ENCODE measurements at regions not wholly inside any gene's neighbourhood (a gene's known extent, or its start where the extent isn't known, plus 50 kb on each side); places are given as distances from the start of the nearest gene placed in this dataset.

DNA sequence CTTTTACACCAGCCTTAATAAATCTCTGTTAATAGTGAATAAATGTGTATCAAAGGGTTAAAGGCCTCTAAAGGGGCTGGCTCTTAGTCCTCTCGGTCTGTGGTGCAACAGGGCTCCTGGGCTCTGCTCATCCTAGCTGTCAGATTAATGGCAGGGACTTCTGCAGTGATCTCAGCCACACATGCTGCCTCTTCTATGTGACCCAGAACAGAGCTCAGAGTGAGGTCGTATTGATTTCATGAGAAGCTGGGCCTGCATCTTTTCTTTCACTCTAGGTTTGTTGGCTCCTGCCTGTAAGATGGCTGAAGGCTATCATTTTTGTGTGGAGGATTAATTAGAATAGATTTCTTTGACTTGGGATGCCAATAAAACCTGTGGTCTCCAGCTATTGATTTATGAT lies 165.0 kb upstream of the GLRA1 start:
- intact Hi-C loops (cut with DNase I), result no loop called here
- TF ChIP-seq, protein P1, sequence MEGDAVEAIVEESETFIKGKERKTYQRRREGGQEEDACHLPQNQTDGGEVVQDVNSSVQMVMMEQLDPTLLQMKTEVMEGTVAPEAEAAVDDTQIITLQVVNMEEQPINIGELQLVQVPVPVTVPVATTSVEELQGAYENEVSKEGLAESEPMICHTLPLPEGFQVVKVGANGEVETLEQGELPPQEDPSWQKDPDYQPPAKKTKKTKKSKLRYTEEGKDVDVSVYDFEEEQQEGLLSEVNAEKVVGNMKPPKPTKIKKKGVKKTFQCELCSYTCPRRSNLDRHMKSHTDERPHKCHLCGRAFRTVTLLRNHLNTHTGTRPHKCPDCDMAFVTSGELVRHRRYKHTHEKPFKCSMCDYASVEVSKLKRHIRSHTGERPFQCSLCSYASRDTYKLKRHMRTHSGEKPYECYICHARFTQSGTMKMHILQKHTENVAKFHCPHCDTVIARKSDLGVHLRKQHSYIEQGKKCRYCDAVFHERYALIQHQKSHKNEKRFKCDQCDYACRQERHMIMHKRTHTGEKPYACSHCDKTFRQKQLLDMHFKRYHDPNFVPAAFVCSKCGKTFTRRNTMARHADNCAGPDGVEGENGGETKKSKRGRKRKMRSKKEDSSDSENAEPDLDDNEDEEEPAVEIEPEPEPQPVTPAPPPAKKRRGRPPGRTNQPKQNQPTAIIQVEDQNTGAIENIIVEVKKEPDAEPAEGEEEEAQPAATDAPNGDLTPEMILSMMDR (IDR thresholded peaks at IDR 0.05), result no peak
- no peak for TF ChIP-seq POLR2A (IDR thresholded peaks at IDR 0.05)
- H3K27me3 ChIP-seq, result no peaks in the 10 kb centered on the region
- H3K27ac ChIP-seq, result no peak overlapping the region
- DNase-seq, result no peak
- 52 to 72% (median 55%) methylated on average over 2 of the region's 2 CpGs for WGBS, 4 donors
- no peaks in the 10 kb centered on the region for H3K4me1 ChIP-seq (replicated peaks in 1 of 2)
- no peaks in the 10 kb centered on the region for H3K9me3 ChIP-seq (replicated peaks in 1 of 3)
- H3K4me3 ChIP-seq, result no peak overlapping the region
- H3K36me3 ChIP-seq (replicated peaks in 1 of 2), result no peaks in the 10 kb centered on the region

DNA sequence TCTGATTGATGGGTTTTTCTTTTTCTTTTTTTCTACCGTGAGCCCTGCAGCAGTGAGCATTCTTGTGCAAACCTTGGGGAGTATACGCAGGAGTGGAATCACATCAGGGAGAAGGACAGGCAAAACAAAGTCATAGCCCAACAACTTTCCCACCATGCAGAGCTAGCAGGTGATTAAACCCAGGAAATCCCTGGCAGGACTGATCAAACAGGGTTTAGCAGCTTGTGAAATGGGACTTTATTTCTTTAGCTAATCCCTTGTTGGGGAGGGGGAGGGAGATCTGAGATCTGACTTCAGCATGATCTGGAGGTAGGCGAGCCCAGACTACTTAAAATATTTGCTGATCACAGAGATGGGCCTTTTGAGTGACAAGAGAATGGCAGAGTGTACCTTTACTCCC lies 162.0 kb upstream of the GLRA1 start:
- intact Hi-C loops (cut with DNase I), result no loop called here
- Histone ChIP-seq H3K27ac (no peak overlapping the region), H3K4me3 (no peak overlapping the region), H3K9me3 (replicated peaks in 1 of 3) (no peaks in the 10 kb centered on the region), H3K36me3 (replicated peaks in 1 of 2) (no peaks in the 10 kb centered on the region), H3K27me3 (no peaks in the 10 kb centered on the region), H3K4me1 (replicated peaks in 1 of 2) (no peaks in the 10 kb centered on the region)
- no peak for DNase-seq
- WGBS, 4 donors, result 52 to 68% (median 62%) methylated on average over 3 of the region's 3 CpGs
- TF ChIP-seq, protein P1 (IDR thresholded peaks at IDR 0.05), result no peak
- TF ChIP-seq POLR2A (IDR thresholded peaks at IDR 0.05), result no peak

DNA sequence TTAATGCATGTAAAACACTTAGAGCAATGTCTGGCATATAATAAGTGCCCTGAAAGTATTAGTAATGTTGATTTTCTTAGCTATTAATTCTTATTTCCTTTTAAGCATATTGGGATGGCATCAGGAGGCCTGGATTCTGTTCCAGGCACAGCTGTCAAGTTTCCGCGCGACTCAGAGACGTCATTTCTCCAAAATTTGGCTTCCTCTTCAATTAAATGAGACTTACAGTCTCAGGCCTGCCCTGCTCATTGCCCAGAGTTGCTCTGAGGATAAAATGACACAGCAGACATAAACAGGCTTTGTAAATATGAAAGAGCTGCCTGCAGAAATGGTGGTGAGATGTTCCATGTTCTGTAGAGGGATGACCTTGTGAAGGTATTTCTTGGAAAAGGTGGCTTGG lies 159.8 kb upstream of the GLRA1 start:
- no peaks in the 10 kb centered on the region for H3K36me3 ChIP-seq (replicated peaks in 1 of 2)
- H3K4me3 ChIP-seq, result no peak overlapping the region
- no peaks in the 10 kb centered on the region for H3K27me3 ChIP-seq
- intact Hi-C loops (cut with DNase I), result no loop called here
- 83 to 87% (median 85%) methylated on average over 4 of the region's 4 CpGs for WGBS, 4 donors
- no peaks in the 10 kb centered on the region for H3K9me3 ChIP-seq (replicated peaks in 1 of 3)
- H3K4me1 ChIP-seq (replicated peaks in 1 of 2), result no peaks in the 10 kb centered on the region
- no peak for TF ChIP-seq POLR2A (IDR thresholded peaks at IDR 0.05)
- TF ChIP-seq, protein P1 (IDR thresholded peaks at IDR 0.05), result no peak
- no peak overlapping the region for H3K27ac ChIP-seq
- DNase-seq, result no peak

DNA sequence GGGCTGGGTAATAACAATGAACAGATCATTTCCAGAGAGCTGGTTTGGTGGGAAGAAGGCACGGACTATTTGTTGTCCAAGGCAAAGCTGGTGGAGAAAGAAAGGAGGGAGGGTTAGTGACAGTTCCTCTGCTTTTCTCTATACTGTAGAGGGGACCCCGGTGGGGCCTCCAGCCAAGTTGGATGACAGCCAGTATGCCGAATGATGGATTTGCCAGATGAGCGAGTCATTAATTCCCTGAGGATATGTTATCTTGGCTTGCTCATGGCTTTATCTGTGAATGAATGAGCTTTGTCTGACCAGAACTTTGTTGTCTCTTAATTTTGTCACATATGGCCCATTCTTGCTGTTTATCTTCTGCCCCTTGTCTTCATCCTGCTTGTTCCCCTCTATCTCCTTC lies 158.6 kb upstream of the GLRA1 start:
- no peak overlapping the region for H3K27ac ChIP-seq
- no peaks in the 10 kb centered on the region for H3K9me3 ChIP-seq (replicated peaks in 1 of 3)
- no peaks in the 10 kb centered on the region for H3K4me1 ChIP-seq (replicated peaks in 1 of 2)
- no peak overlapping the region for H3K4me3 ChIP-seq
- 32 to 42% (median 39%) methylated on average over 4 of the region's 4 CpGs for WGBS, 4 donors
- no peak for DNase-seq
- H3K27me3 ChIP-seq, result no peaks in the 10 kb centered on the region
- TF ChIP-seq, protein P1 (IDR thresholded peaks at IDR 0.05), result no peak
- no peak for TF ChIP-seq POLR2A (IDR thresholded peaks at IDR 0.05)
- no peaks in the 10 kb centered on the region for H3K36me3 ChIP-seq (replicated peaks in 1 of 2)
- intact Hi-C loops (cut with DNase I), result no loop called here

All from adrenal gland (tissue), 9 donors.